GM13976 (cell line): ENCODE measurements at regions not wholly inside any gene's neighbourhood (a gene's known extent, or its start where the extent isn't known, plus 50 kb on each side); places are given as distances from the start of the nearest gene placed in this dataset.

Experiments used
- DNase-seq: peaks from one replicate; pipeline ENCODE4 v3.0.0; 2012; ENCODE audit warnings: low spot score
- CTCF ChIP-seq: IDR thresholded peaks from 2 replicates; pipeline ENCODE4 v1.5.1; 2012; ENCODE audit warnings: borderline replicate concordance, mild to moderate bottlenecking; ENCODE audit not compliant: insufficient read depth; ENCODE audit errors: extremely low read depth, missing control alignments, control extremely low read depth
- in situ Hi-C: fragments of 300-500 bp; cut with MboI; formaldehyde crosslinking; loops from one replicate; pipeline ENCODE4 v1.12.0; 2022; ENCODE audit warnings: low sequenced_read_pairs, mixed read lengths, inconsistent platforms; ENCODE audit not compliant: unreplicated experiment

DNA sequence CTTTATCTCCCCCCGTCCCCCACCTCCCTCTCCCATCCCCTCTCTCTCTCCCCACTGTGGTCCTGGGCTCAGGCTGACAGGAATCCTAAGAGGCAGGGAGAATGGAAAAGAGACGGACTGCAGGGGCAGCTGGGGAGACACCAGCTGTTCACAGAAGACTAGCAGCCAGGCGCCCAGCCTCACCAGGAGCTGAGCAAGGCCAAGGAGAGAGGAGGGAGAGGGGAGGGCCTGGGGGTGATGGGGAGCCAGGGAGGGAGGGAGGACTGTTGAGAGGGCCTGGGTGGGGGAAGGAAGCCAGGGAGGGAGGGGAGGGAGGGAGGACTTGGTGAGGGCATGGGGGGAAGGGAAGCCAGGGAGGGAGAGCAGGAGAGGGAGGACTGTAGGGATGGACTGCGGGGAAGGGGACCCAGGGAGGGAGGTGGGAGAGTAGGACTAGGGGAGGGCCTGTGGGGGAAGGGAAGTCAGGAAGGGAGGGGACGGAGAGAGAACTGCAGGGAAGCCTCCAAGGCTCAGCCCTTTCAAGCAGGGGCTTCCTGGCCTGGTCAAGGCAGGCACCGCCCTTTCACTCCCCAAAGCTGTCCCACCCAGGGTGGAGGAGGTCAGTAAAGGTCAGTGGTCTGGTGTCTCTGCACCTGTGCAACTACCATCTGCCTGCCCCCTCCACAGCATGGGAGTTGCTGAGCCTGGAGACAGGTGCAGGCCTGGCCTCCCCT is 517.7 kb upstream of the MYT1L start:
- in situ Hi-C loops: no loop called here
- DNase-seq: no peak

GRCh38 chr2:2848198-2848597 is 517.1 kb upstream of the MYT1L start:
- TF ChIP-seq CTCF: no peak
- DNase-seq: no peak
- in situ Hi-C loops: no loop called here

More for the DNA sequence above, 517.7 kb upstream of the MYT1L start:
- TF ChIP-seq CTCF: no peak

DNA sequence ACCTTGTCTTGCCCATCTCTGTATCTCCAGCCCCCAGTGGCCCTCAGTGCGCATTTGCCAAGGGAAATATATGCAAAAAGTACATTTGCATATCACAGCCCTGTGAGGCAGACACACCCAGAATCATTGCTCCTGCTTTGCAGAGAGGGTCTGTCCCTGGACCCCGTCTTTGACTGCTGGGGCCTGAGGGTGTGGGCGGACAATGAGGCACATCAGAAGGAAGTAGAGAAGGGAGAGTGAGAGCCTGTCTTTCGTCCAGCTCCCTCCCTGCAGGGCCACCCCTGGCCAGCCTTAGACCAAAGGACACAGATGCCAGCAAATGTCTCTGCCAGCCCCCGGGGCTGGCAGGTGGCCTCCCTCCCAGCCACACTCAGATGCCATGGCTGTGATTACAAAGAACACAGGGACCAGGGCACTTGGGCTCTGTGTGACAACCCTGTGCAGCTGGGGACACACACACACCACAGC is 516.2 kb upstream of the MYT1L start:
- in situ Hi-C loops: no loop called here
- DNase-seq: no peak
- no peak for TF ChIP-seq CTCF

GRCh38 chr2:2846332-2847208 is 515.5 kb upstream of the MYT1L start:
- TF ChIP-seq CTCF: no peak
- in situ Hi-C loops: no loop called here
- DNase-seq: no peak

DNA sequence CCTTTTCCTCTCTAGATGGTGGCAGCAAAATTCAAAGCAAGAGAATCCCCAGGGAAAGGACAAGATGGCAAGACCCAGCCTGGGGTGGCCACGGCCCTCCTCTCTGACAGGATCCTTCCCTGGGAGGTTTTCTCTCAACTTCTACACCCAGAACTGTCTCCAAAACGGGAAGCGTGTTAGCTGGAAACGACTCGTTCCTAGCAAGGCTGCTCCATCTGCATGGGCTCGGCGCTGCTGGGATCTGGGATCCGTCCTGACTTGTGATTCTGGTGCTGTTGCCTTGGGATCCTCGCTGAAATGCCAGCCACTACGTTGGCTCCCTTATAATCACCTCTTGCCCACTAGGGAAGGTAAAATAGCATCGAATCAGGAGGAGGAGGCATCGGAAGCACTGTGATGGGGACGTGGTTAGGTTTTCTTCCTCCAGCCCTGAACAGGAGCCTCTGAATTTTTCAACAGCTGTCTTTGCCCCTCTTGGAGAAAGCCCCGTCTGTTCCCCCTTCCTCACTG is 514.8 kb upstream of the MYT1L start:
- DNase-seq: no peak
- no peak for TF ChIP-seq CTCF
- in situ Hi-C loops: no loop called here

DNA sequence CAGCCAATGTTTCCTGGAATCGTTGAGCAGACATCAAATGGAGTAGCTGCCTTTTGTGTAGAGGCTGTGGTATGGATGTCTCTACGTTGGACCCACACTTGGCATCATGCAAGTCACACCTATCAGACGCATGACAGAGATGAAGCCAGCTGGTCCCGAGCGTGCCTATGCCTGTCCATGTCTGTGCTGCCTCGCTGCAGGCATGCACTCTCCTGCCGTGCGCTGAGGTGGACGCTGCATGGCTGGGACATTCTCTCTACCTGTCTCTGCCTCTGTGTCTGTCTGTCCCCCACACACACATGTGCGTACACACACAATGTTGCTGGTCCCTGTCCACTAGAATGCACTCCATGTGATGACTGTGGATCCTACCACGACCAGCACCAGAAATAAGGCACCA is 514.2 kb upstream of the MYT1L start:
- in situ Hi-C loops: no loop called here
- DNase-seq: no peak
- TF ChIP-seq CTCF: no peak
